ENCODE measurements at regions not wholly inside any gene's neighbourhood (a gene's known extent, or its start where the extent isn't known, plus 50 kb on each side); places are given as distances from the start of the nearest gene placed in this dataset.

DNA sequence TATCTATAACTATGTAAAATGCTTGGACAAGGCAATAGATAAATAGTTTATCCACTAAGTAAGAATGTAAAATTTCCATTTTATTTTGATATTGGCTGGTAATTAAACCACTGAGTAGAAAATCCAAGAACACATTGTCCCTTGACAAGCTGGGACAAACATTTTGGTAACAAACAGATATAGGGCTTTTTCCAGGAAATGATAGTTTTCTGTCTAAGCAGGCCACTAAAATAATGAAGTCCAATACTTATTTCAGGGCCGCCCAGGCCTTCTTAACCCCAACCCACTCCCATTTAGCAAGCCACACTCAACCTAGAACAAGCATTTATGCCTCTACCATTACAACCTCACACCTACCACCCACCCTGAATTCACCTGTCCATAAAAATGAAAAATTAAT lies 368.6 kb downstream of the PRELID2 start:
- CTCF ChIA-PET (ENCODE audit: low intra/inter-chr PET ratio, low total read pairs) = no interaction called here
- intact Hi-C loops (cut with micrococcal nuclease; ENCODE audit: unreplicated experiment) = no loop called here

More for the DNA sequence above, 368.6 kb downstream of the PRELID2 start:
- H4K20me1 ChIP-seq (ENCODE audit: insufficient read depth, low read length) = no peaks in the 10 kb centered on the region
- POLR2A ChIA-PET = no interaction called here
- 0 out of 2 replicates have a peak, but pooled peaks cover 8% of the 10 kb centered on the region for H3K4me1 ChIP-seq (ENCODE audit: insufficient read depth, low read length)
- no peak for DNase-seq (ENCODE audit: low spot score)
- H2AFZ ChIP-seq (ENCODE audit: low read length) = no peak overlapping the region
- no peak overlapping the region for H3K4me3 ChIP-seq (replicated peaks in 1 of 3; ENCODE audit: insufficient read depth in 1 of 3, low read depth in 2 of 3, low read length in 3 of 3)
- 47% methylated on average over 1 of the region's 1 CpG for WGBS (ENCODE audit: low lambda C conversion rate)
- in situ Hi-C loops (cut with HindIII; ENCODE audit: extremely low pct_ligation_motif_present, low pct_unique_long_range_greater_than_20kb) = no loop called here
- H3K9ac ChIP-seq (ENCODE audit: insufficient read depth, low read depth, low read length) = no peak overlapping the region
- H3K79me2 ChIP-seq (ENCODE audit: insufficient read depth, low read length) = no peaks in the 10 kb centered on the region
- no peak overlapping the region for H3K27ac ChIP-seq (ENCODE audit: extremely low read length, insufficient read depth, low read length)
- H3K9me3 ChIP-seq (ENCODE audit: low read length) = no peaks in the 10 kb centered on the region
- H3K4me2 ChIP-seq (ENCODE audit: low read depth, low read length) = no peak overlapping the region
- BruUV-seq (replicated peaks) = no TSS peak
- TF ChIP-seq CHCHD3 (CRISPR knock-in tag; IDR thresholded peaks at IDR 0.05) (no peak), KLF9 (CRISPR knock-in tag; IDR thresholded peaks at IDR 0.05; ENCODE audit: low read depth) (no peak), CBX1 (IDR thresholded peaks at IDR 0.05; ENCODE audit: low read depth) (no peak), ZFYVE20 (CRISPR knock-in tag; IDR thresholded peaks at IDR 0.05; ENCODE audit: borderline replicate concordance, low read depth) (no peak), POLR2AphosphoS2 (IDR thresholded peaks at IDR 0.05; ENCODE audit: low read depth, low read length) (no peak), NFRKB (IDR thresholded peaks at IDR 0.05) (no peak), FOXC1 (CRISPR knock-in tag; IDR thresholded peaks at IDR 0.05; ENCODE audit: borderline replicate concordance) (no peak), CBX5 (CRISPR knock-in tag; IDR thresholded peaks at IDR 0.05; ENCODE audit: borderline replicate concordance) (no peak), ZBTB20 (CRISPR knock-in tag; IDR thresholded peaks at IDR 0.05; ENCODE audit: borderline replicate concordance, low read depth) (no peak), ZNF468 (CRISPR knock-in tag; IDR thresholded peaks at IDR 0.05) (no peak), PAF1 (CRISPR knock-in tag; IDR thresholded peaks at IDR 0.05) (no peak)
- TF ChIP-seq, protein P1, sequence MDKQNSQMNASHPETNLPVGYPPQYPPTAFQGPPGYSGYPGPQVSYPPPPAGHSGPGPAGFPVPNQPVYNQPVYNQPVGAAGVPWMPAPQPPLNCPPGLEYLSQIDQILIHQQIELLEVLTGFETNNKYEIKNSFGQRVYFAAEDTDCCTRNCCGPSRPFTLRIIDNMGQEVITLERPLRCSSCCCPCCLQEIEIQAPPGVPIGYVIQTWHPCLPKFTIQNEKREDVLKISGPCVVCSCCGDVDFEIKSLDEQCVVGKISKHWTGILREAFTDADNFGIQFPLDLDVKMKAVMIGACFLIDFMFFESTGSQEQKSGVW (CRISPR knock-in tag; IDR thresholded peaks at IDR 0.05; ENCODE audit: borderline replicate concordance) = no peak
- TF ChIP-seq, protein P2, sequence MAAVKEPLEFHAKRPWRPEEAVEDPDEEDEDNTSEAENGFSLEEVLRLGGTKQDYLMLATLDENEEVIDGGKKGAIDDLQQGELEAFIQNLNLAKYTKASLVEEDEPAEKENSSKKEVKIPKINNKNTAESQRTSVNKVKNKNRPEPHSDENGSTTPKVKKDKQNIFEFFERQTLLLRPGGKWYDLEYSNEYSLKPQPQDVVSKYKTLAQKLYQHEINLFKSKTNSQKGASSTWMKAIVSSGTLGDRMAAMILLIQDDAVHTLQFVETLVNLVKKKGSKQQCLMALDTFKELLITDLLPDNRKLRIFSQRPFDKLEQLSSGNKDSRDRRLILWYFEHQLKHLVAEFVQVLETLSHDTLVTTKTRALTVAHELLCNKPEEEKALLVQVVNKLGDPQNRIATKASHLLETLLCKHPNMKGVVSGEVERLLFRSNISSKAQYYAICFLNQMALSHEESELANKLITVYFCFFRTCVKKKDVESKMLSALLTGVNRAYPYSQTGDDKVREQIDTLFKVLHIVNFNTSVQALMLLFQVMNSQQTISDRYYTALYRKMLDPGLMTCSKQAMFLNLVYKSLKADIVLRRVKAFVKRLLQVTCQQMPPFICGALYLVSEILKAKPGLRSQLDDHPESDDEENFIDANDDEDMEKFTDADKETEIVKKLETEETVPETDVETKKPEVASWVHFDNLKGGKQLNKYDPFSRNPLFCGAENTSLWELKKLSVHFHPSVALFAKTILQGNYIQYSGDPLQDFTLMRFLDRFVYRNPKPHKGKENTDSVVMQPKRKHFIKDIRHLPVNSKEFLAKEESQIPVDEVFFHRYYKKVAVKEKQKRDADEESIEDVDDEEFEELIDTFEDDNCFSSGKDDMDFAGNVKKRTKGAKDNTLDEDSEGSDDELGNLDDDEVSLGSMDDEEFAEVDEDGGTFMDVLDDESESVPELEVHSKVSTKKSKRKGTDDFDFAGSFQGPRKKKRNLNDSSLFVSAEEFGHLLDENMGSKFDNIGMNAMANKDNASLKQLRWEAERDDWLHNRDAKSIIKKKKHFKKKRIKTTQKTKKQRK (IDR thresholded peaks at IDR 0.05; ENCODE audit: low read length) = no peak
- TF ChIP-seq, protein P3, sequence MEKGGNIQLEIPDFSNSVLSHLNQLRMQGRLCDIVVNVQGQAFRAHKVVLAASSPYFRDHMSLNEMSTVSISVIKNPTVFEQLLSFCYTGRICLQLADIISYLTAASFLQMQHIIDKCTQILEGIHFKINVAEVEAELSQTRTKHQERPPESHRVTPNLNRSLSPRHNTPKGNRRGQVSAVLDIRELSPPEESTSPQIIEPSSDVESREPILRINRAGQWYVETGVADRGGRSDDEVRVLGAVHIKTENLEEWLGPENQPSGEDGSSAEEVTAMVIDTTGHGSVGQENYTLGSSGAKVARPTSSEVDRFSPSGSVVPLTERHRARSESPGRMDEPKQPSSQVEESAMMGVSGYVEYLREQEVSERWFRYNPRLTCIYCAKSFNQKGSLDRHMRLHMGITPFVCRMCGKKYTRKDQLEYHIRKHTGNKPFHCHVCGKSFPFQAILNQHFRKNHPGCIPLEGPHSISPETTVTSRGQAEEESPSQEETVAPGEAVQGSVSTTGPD (CRISPR knock-in tag; IDR thresholded peaks at IDR 0.05) = no peak
- FAIRE-seq = no peak
- H3K36me3 ChIP-seq (replicated peaks in 1 of 2; ENCODE audit: control insufficient read depth in 1 of 2, insufficient read depth in 2 of 2, low read length in 2 of 2) = no peaks in the 10 kb centered on the region
- no peaks in the 10 kb centered on the region for H3K27me3 ChIP-seq (ENCODE audit: control insufficient read depth in 1 of 2, insufficient read depth in 2 of 2, low read length in 2 of 2)
- no peak for ATAC-seq

All from HepG2 (cell line).